HG03175 (cell line): ENCODE measurements at regions not wholly inside any gene's neighbourhood (a gene's known extent, or its start where the extent isn't known, plus 50 kb on each side); places are given as distances from the start of the nearest gene placed in this dataset.
A peak's percentile ranks its signal among the peaks of the same experiment; 100 is the strongest.
"Not testable (repeated sequence)": the region's sequence is repeated elsewhere in the genome, so short reads cannot be mapped to it uniquely, and the experiment has no call there.

ENCODE experiments used
- ATAC-seq: cut with Tn5 transposase; IDR thresholded peaks from one replicate; pipeline ENCODE4 v1.9.1; 2021; ENCODE audit warnings: mild to moderate bottlenecking, moderate library complexity; ENCODE audit not compliant: unreplicated experiment

DNA sequence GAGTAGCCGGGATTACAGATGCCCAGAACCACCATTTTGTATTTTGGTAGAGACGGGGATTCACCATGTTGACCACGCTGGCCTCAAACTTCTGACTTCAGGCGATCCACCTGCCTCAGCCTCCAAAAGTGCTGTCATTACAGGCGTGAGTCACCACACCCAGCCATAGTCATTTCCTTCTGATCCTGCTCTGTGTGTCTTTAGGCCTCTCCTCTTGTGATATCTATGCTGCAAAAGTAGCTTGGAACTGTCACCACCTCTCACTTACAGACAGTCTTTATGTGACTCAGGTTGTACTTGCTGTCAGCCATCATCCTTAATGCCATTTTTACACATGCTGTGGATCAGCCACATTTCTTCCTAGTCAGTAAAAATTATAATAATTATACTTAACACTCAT is 286.3 kb downstream of the CDY2B start:
- not testable (repeated sequence) for ATAC-seq

DNA sequence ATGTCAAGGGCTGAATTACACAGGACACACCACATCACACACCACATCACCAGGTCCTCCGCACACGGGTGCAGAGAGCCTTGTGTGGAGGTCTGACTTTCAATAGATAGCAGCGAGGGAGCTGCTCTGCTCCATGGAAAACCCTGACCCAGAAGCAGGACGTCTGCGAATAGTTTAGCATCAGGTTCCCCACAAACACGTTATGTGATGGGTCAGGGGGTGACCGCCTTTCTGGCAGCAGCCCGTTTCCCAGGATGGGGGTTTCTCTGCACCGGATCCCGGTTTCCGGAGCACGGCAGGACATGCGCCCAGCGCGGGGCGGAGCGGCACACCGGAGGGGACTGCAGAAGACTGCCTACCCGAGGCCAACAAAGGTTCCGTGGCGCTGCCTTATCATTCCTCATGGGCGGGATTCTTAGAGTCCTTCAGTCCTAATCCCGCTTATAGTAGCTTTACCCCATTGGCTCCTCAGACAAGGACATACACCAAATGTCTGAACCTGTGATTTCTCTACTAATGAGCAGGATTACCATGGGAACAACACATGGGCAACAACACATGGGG is 300.0 kb downstream of the CDY2B start:
- not testable (repeated sequence) for ATAC-seq

DNA sequence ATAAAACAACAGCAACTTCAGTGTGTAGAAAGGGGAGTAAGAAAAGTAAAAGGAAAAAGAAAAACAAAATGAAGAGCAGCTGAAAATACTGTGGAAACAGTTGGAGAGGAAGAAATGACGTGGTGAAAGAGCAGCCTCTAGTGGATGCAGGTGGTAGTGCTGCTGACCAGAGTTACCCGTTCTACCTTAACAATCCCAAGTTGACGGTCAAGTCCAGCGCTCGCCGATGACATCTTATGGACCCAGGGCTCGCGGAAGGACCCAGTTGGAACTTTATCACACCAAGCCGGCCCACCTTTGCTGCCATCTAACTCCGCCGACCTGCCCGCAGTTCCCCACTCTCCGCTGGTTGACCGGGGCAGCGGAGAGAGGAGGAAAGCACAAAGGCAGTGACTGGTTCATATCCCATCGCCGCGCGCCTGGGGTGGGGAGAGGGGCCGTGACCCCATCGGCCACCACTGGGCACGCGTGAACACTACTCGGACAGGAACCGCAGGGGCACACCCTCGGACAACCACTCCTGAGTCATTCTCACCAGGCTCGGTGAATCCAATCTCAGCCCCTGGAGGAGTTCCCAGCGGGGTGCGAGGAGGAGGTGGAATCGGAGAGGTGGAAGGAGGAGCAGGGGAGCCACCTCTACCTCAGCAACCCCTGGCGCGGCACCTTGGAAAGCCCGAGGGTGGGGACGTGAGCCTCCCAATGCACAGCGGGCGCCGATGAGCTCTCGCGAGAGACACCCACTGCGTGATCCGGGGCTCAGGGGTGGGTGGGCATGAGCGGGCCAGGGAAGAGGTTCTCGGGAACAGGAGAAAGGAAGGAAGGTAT is 300.7 kb downstream of the CDY2B start:
- ATAC-seq = peak; percentile 79

DNA sequence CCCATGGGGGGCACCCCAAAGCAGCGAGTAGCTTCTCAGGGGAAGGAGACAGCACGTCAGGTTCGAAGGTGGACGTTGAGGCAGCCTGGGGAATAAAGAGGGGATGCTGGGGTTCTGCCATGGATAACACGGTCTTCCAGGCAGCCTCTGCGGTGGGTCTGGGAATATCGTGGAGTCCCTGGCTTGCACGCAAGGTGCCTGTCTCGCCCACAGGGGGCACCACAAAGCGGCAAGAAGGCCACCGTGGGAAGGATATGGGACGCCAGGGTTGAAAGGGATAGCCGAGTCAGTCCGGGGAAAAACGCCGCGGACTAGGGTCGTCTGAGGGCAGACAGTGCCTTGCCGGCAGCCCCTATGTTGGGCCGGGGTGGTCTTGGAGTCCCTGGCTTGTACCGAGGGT is 316.9 kb downstream of the CDY2B start:
- ATAC-seq = not testable (repeated sequence)
